ENCODE measurements at regions not wholly inside any gene's neighbourhood (a gene's known extent, or its start where the extent isn't known, plus 50 kb on each side); places are given as distances from the start of the nearest gene placed in this dataset.

GRCh38 chr2:67660015-67660602, 263.0 kb downstream of the ETAA1 start:
- TF ChIP-seq CTCF (optimal IDR thresholded peaks at IDR 0.05 in 1 of 3, IDR thresholded peaks at IDR 0.05 in 1 of 3, conservative IDR thresholded peaks at IDR 0.05 in 1 of 3; ENCODE audit: extremely low read depth in 1 of 3, insufficient read depth in 2 of 3, low read length in 3 of 3) (no peak), EZH2 (IDR thresholded peaks at IDR 0.05; ENCODE audit: low read length) (no peak)
